HG03045 (cell line): ENCODE measurements at regions not wholly inside any gene's neighbourhood (a gene's known extent, or its start where the extent isn't known, plus 50 kb on each side); places are given as distances from the start of the nearest gene placed in this dataset.
"Not testable (repeated sequence)": the region's sequence is repeated elsewhere in the genome, so short reads cannot be mapped to it uniquely, and the experiment has no call there.

Experiments
- ATAC-seq: cut with Tn5 transposase; IDR thresholded peaks from one replicate; pipeline ENCODE4 v1.9.1; 2021; ENCODE audit warnings: mild to moderate bottlenecking, moderate library complexity; ENCODE audit not compliant: unreplicated experiment

GRCh38 chrX:66692512-66692911 lies 53.6 kb upstream of the EDA2R start:
- not testable (repeated sequence) for ATAC-seq
